ENCODE measurements at regions not wholly inside any gene's neighbourhood (a gene's known extent, or its start where the extent isn't known, plus 50 kb on each side); places are given as distances from the start of the nearest gene placed in this dataset.

- Histone ChIP-seq H3K9ac (ENCODE audit: insufficient read depth, low read depth, low read length) (no peak overlapping the region), H3K36me3 (replicated peaks in 1 of 2; ENCODE audit: control insufficient read depth in 1 of 2, insufficient read depth in 2 of 2, low read length in 2 of 2) (no peaks in the 10 kb centered on the region), H3K4me2 (ENCODE audit: low read depth, low read length) (no peak overlapping the region), H3K4me3 (replicated peaks in 1 of 3; ENCODE audit: insufficient read depth in 1 of 3, low read depth in 2 of 3, low read length in 3 of 3) (no peak overlapping the region), H3K27me3 (ENCODE audit: control insufficient read depth in 1 of 2, insufficient read depth in 2 of 2, low read length in 2 of 2) (no peaks in the 10 kb centered on the region), H2AFZ (ENCODE audit: low read length) (no peak overlapping the region), H3K4me1 (ENCODE audit: insufficient read depth, low read length) (no peaks in the 10 kb centered on the region), H3K27ac (ENCODE audit: extremely low read length, insufficient read depth, low read length) (no peak overlapping the region), H4K20me1 (ENCODE audit: insufficient read depth, low read length) (no peaks in the 10 kb centered on the region), H3K9me3 (ENCODE audit: low read length) (peaks cover 95% of the 10 kb centered on the region), H3K79me2 (ENCODE audit: insufficient read depth, low read length) (no peaks in the 10 kb centered on the region)
- DNase-seq (ENCODE audit: low spot score): no peak
- FAIRE-seq: no peak
- POLR2A ChIA-PET: no interaction called here
- CTCF ChIA-PET (ENCODE audit: low intra/inter-chr PET ratio, low total read pairs): no interaction called here
- intact Hi-C loops (cut with micrococcal nuclease; ENCODE audit: unreplicated experiment): no loop called here
- BruUV-seq (replicated peaks): no TSS peak
- in situ Hi-C loops (cut with HindIII; ENCODE audit: extremely low pct_ligation_motif_present, low pct_unique_long_range_greater_than_20kb): no loop called here
- no peak for ATAC-seq
- WGBS (ENCODE audit: low lambda C conversion rate): 4% methylated on average over 2 of the region's 2 CpGs
- TF ChIP-seq, protein P1, sequence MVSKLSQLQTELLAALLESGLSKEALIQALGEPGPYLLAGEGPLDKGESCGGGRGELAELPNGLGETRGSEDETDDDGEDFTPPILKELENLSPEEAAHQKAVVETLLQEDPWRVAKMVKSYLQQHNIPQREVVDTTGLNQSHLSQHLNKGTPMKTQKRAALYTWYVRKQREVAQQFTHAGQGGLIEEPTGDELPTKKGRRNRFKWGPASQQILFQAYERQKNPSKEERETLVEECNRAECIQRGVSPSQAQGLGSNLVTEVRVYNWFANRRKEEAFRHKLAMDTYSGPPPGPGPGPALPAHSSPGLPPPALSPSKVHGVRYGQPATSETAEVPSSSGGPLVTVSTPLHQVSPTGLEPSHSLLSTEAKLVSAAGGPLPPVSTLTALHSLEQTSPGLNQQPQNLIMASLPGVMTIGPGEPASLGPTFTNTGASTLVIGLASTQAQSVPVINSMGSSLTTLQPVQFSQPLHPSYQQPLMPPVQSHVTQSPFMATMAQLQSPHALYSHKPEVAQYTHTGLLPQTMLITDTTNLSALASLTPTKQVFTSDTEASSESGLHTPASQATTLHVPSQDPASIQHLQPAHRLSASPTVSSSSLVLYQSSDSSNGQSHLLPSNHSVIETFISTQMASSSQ (IDR thresholded peaks at IDR 0.05; ENCODE audit: low read depth): no peak
- TF ChIP-seq, protein P1 (CRISPR knock-in tag; IDR thresholded peaks at IDR 0.05; ENCODE audit: borderline replicate concordance): no peak
- no peak for TF ChIP-seq ZNF574 (CRISPR knock-in tag; IDR thresholded peaks at IDR 0.05)
- TF ChIP-seq U2AF1 (optimal IDR thresholded peaks at IDR 0.05; ENCODE audit: low read depth, low read length): no peak
- TF ChIP-seq TRAFD1 (CRISPR knock-in tag; IDR thresholded peaks at IDR 0.05; ENCODE audit: borderline replicate concordance): no peak
- no peak for TF ChIP-seq ZNF639 (CRISPR knock-in tag; conservative IDR thresholded peaks at IDR 0.05)
- no peak for TF ChIP-seq ARNT2 (CRISPR knock-in tag; IDR thresholded peaks at IDR 0.05; ENCODE audit: low read depth)
- no peak for TF ChIP-seq GTF2F1 (IDR thresholded peaks at IDR 0.05; ENCODE audit: low read length)
These were observed 340.8 kb upstream of the SPHKAP start for GRCh38 chr2:228522276-228522675.

All from HepG2 (cell line).